H7 (cell line): ENCODE measurements at regions not wholly inside any gene's neighbourhood (a gene's known extent, or its start where the extent isn't known, plus 50 kb on each side); places are given as distances from the start of the nearest gene placed in this dataset.

ENCODE experiments used
- DNase-seq: peaks from one replicate; pipeline ENCODE4 v3.0.0; 2012
- H3K27me3 ChIP-seq: 2 replicates; pipeline ENCODE4 v1.6.0; 2011; ENCODE audit warnings: mild to moderate bottlenecking, low read length; ENCODE audit not compliant: control insufficient read depth, insufficient read depth
- H3K36me3 ChIP-seq: replicated peaks from 2 replicates; pipeline ENCODE4 v1.5.1; 2011; ENCODE audit warnings: low read length; ENCODE audit not compliant: control insufficient read depth, insufficient read depth
- H3K4me3 ChIP-seq: 2 replicates; pipeline ENCODE4 v1.5.1; 2011; ENCODE audit warnings: low read depth, mild to moderate bottlenecking, control low read depth, low read length, moderate library complexity; ENCODE audit not compliant: insufficient read depth

DNA sequence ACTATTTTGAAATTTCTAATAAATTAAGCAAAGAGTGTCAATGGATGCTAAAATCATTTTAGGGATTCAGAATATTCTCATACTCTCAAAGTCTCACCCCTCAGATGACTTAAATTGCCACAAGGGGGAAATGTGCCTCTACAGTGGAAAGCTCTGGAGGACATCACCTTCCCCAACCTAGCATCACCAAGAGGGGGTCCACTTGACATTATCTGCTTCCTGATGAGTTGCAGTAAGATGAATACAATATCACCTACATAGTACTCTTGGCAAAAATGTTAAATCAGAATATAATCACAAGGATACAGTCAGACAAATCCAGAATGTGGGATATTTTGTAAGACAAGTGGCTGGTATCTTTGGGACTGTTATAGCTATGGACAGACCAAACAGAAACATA is 290.1 kb downstream of the MFSD1 start:
- Histone ChIP-seq H3K27me3 (no peaks in the 10 kb centered on the region), H3K36me3 (no peaks in the 10 kb centered on the region), H3K4me3 (no peak overlapping the region)
- DNase-seq = peak; percentile 14

DNA sequence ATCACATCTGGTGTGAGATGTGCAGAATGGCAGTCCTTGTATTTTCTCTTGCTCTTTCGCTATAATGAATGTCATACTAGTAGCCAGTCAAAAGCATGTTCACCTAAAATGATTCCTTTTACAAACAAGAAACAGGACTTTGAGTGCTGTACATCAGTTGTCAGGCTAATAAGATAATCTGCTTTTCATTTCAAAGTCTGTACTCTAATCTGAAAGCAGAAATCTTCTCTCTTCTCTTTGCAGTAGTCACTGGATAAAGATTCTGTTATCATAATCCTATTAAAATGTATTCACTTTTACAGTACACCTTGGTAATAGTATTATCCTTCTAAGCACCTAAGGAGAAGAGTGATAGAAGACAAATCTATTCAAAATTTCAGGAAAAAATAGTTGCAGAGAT is 300.1 kb downstream of the MFSD1 start:
- no peaks in the 10 kb centered on the region for H3K36me3 ChIP-seq
- no peak overlapping the region for H3K4me3 ChIP-seq
- H3K27me3 ChIP-seq = no peaks in the 10 kb centered on the region
- DNase-seq = no peak

DNA sequence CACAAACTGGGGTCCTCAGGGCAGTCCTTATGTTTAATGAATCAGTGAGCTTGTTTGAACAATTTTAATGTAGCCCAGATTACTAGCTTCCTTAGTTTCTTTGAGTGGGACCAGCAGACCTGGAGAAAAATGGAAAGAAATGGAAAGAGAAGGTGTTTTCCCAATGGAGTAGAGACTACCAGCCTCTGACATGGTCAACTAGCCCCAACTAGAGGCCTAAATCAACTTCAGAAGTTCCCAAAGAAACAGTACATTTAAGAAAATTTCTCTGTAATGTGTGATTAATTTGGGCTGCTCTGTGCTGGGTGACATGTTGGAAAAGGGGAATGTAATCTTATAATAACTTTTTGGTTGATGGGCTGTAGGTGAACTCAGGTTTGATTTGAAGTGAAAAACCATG is 310.9 kb downstream of the MFSD1 start:
- H3K4me3 ChIP-seq = no peak overlapping the region

DNA sequence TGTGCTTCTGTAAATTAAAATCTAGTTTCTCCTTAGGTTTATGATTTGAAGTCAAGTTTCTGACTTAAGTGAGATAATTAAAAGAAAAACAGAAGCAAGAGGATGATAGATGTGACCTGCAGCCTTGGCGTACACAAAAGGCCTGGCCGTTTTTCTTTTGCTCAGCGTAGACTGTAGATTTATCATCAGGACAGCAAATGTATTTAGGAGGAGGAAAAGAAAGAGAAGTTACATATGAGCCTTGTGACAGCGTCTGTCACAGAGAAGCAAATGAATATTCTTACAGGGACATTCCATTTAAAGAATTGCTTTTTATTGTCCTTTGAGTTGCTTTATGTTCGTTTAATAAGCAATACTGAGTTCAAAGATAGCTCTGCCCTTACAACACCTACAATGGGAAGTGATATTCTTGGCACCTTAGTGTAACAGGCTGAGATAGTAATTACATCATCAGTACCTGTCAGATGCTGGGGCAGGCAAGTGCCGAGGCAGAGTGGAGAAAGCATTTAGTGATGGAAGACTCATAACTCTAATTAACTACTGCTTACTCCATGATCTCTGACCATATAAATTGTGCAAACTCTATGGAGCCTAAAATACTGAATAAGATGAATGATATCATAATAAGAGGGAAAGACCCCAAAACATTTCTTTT is 311.5 kb downstream of the MFSD1 start:
- Histone ChIP-seq H3K27me3 (no peaks in the 10 kb centered on the region), H3K4me3 (no peak overlapping the region), H3K36me3 (no peaks in the 10 kb centered on the region)
- DNase-seq = no peak

More for the DNA sequence above, 310.9 kb downstream of the MFSD1 start:
- no peak for DNase-seq
- Histone ChIP-seq H3K36me3 (no peaks in the 10 kb centered on the region), H3K27me3 (no peaks in the 10 kb centered on the region)

DNA sequence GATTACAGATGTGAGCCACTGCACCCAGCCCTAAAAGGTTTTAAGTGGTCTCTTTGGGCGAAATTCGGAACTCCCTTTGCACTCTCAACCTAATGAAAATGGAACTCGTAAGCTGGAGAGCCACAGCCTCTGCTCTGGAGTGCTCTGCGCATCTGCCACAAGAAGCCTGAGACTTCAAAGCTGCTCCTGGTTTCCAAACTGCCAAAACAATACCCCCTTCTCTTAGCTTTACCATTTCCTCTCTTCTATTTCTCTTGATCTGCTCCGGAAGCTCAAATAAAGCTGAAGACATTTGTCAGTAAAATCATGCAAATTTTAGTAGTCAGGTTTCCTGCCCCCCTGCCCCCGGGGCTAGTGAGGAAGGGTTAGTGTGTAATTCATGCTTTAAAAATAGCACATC is 312.7 kb downstream of the MFSD1 start:
- Histone ChIP-seq H3K36me3 (no peaks in the 10 kb centered on the region), H3K27me3 (no peaks in the 10 kb centered on the region), H3K4me3 (no peak overlapping the region)
- DNase-seq = no peak

DNA sequence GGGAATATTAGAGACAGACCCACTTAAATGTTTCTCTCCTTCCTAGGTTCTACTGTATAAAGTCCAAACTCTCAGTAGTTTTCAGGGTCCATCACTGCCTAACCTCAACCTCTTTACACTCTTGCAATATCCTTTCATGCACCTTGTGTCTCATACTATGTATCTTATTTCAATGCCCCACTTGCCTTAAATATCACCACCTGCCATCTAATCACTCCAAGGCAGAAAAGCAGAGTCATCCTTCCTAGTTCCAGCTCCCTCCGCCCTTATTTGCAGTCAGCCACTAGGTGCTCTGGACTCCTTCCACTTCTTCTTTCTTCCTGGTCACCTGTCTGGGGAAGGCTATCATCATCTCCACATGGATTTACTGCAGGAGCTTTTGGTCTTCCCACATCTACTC is 322.0 kb downstream of the MFSD1 start:
- H3K36me3 ChIP-seq = no peaks in the 10 kb centered on the region
- DNase-seq = no peak
- H3K27me3 ChIP-seq = no peaks in the 10 kb centered on the region

DNA sequence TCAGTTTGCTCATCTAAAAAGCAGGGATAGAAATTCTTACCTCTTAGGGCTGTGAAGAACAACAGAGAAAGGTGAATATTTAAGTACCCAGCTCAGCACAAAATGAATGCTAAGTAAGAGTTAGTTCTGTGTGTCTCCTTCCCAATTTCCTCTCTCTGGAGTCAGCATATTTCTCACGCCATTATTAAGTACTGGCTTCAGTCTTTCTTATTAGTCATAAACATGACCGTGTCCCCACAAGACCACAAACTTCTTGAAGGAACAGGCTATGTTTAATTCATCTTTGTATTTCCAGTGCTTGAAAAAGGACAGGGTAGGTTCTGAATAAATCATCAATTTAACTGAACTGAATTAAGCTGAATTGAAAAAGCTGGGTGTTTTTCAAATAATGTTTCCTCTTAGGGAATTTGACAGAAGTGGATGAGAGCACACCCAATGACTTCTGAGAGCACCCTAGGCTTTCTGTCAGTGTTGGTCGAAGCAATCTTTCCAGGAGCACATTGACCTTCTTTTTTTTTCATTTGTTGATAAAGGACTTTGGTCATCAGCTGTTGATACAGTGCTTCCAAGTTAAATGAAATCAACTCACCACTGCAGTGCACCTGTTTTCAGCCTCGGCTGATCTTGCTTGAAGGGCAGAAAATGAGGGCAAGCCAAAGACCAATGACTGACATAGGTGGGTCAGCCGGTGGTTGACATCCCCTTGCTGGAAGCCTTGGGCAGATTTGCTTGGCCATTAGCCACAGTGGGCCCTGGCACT is 324.6 kb downstream of the MFSD1 start:
- H3K27me3 ChIP-seq = no peaks in the 10 kb centered on the region
- no peak overlapping the region for H3K4me3 ChIP-seq
- H3K36me3 ChIP-seq = no peaks in the 10 kb centered on the region
- DNase-seq = no peak

More for the DNA sequence above, 322.0 kb downstream of the MFSD1 start:
- no peak overlapping the region for H3K4me3 ChIP-seq

DNA sequence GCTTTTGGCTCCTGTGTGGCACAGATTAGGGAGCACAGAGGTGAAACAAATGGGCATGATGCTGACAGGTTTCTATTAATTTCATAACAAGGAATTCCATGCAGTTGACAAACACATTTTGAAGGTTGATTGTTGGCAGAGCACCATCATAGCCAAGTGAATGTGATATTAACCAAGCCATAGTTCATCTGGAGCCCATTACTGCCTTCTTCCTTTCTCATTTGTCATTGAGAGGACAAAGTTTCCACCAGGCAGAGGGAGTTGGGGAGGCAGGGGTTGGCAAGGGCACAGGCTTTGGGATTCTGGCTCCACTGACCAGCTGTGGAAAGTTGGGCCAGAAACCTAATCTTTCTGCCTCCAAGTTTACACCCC is 325.2 kb downstream of the MFSD1 start:
- Histone ChIP-seq H3K27me3 (no peaks in the 10 kb centered on the region), H3K4me3 (no peak overlapping the region), H3K36me3 (no peaks in the 10 kb centered on the region)
- DNase-seq = no peak

DNA sequence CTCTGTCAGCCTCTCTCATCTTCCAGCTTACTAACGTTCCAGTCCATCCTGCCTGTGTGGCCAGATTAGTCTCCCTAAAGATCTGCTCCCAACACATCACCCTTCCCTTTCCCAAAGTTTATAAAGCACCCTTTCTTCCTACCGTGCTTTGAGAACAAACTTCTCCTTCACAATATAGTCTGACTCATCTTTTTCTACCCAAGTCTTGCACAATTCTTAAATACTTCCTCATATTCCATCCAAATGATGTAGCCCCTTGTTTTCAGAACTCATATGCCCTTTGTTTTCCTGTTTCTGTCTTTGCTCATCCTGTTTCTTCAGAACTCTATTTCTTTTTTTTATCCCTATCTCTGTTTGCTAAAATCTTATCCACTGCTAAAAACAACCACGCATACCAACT is 326.8 kb downstream of the MFSD1 start:
- Histone ChIP-seq H3K4me3 (no peak overlapping the region), H3K27me3 (no peaks in the 10 kb centered on the region), H3K36me3 (no peaks in the 10 kb centered on the region)
- no peak for DNase-seq

DNA sequence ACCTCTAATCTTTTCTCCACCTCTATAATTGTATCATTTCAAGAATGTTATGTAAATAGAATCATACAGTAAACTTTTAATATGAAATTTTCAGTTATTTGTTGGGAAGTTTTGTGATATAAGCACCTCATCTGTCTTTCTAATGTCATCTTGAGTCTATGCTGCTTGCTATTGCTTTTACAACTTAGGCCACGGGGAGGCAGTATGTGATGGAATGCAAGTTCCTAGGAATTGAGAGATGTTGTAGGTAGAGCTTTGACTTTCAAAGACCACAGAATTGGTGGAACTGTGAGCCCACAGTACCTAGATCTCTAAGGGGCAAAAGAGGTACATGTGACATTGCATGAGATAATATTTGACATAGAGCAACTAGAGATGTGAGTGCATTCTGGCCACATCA is 328.3 kb downstream of the MFSD1 start:
- no peak overlapping the region for H3K4me3 ChIP-seq
- no peaks in the 10 kb centered on the region for H3K27me3 ChIP-seq
- no peak for DNase-seq
- no peaks in the 10 kb centered on the region for H3K36me3 ChIP-seq

DNA sequence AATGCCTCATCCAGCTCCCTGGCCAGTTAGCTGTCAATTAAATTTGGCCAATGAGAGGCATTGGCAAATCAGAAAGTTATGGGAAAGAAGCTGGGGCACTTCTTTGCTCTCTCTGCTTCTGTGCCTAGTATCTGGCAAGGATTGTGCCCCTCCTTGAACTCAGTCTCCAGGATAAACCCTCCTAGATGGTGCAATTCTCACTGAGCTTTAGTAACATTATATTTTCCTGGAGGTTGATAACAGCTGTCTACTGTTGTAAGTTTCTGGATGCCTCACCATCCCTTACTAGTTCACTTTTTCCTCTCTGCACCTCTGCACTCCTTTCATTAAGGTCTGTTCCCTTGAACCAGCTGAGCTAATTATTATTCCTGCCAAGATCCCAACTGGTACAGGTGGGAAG is 329.5 kb downstream of the MFSD1 start:
- Histone ChIP-seq H3K36me3 (no peaks in the 10 kb centered on the region), H3K27me3 (no peaks in the 10 kb centered on the region), H3K4me3 (no peak overlapping the region)
- no peak for DNase-seq

DNA sequence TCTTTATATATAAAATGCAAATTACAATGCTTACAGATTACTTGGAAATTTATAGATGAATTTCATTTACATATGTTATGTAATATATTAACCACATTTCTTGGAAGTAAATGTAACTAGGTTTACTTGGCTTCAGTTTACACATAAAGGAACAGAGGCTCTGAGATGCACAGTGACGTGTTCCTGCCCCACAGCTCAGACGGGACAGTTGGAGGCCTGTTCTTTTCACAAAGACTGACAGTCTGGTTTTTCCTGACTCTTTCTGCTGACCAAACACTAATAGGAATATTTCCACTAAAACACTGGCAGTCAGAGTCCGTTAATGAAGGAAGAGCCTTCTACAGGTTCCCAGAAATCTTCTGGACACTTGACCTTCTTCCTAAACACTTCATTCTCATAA is 336.1 kb downstream of the MFSD1 start:
- no peaks in the 10 kb centered on the region for H3K27me3 ChIP-seq
- H3K36me3 ChIP-seq = no peaks in the 10 kb centered on the region
- no peak for DNase-seq
- no peak overlapping the region for H3K4me3 ChIP-seq

DNA sequence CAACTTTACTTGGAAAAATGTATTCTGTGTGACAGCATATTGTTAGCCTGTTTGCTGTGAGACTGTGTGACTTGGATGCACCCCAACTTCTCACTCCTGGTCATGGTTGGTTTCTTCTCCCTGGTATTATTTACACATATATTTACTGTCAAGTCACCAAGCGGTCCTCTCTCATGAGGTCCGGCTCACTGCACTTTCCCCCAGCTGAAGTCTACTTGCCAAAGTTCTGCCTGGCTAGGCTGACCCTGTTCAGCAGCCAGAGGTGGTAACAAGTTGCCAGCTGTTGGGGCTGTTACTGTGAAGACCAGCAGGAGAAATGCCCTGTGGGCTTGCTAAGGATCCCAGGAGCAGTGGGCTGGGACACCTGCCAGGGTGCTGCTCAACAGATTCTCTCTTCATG is 337.5 kb downstream of the MFSD1 start:
- no peak for DNase-seq
- Histone ChIP-seq H3K4me3 (no peak overlapping the region), H3K36me3 (no peaks in the 10 kb centered on the region), H3K27me3 (no peaks in the 10 kb centered on the region)

DNA sequence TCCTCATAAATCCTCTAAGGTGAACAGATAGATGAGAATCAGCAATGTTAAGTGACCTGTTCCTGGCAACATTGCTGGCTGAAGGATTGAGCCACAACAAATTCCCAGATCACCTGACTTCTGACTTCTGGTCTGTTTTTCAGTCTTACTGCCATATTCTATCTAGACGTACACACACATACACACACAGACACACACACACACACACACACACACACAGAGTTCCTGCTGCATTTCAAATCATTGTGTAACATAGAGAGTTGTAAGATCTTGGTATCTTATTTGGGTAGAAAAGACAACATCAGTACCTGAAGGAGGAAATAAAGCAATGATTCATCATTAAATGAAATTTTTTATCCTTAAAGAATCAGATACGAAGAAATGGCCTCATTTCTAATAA is 342.6 kb downstream of the MFSD1 start:
- Histone ChIP-seq H3K4me3 (no peak overlapping the region), H3K27me3 (no peaks in the 10 kb centered on the region)
- no peak for DNase-seq

DNA sequence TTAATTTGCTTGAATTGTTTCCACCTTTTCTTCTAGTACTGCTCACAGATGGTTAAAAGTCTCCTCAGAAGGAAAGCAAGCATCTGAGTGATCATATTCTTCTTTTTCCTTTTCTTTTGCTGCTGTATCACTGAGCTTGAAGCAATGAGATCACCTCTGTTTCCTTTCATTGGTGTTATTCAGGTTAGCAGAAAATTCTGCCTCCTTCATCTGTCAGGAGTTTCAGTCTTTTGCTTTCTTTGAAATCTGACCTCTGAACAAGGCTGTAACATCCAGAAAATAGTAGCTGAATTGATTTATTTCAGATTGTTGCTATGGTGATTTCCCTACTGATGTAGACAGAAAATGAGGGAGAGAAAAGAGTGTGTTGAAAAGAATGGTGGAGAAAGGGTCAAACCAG is 343.0 kb downstream of the MFSD1 start:
- DNase-seq = no peak
- Histone ChIP-seq H3K27me3 (no peaks in the 10 kb centered on the region), H3K4me3 (no peak overlapping the region), H3K36me3 (no peaks in the 10 kb centered on the region)

More for the DNA sequence above, 342.6 kb downstream of the MFSD1 start:
- H3K36me3 ChIP-seq = no peaks in the 10 kb centered on the region
